SK-N-DZ (cell line): ENCODE measurements at regions not wholly inside any gene's neighbourhood (a gene's known extent, or its start where the extent isn't known, plus 50 kb on each side); places are given as distances from the start of the nearest gene placed in this dataset.
A peak's percentile ranks its signal among the peaks of the same experiment; 100 is the strongest.

Experiments used
- DNase-seq: peaks from one replicate; pipeline ENCODE4 v3.0.0-alpha.2; 2015; ENCODE audit warnings: low spot score

DNA sequence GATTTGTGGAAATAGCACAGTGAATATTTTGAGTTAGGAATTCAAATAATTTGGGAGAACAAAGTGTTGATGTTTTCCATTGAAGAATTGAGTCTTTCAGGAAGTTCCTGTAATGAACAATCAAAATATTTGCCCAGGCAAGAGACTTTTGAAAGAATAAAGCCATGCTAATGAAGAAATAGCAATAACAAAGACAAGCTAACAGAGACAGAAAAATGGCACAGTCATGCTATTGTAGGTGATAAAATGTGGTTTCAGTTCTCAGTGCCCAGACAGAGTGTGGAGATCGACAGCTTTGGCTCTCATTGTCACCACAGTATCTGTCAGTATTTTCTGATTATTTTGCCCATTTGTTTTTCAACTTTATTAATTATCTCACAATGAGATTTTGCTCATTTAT, 490.8 kb upstream of the PIK3C3 start:
- DNase-seq = no peak

- DNase-seq = no peak
Observed at GRCh38 chr18:41462946-41463345, 492.1 kb upstream of the PIK3C3 start.

GRCh38 chr18:41461114-41461513, 493.9 kb upstream of the PIK3C3 start:
- DNase-seq = no peak

DNA sequence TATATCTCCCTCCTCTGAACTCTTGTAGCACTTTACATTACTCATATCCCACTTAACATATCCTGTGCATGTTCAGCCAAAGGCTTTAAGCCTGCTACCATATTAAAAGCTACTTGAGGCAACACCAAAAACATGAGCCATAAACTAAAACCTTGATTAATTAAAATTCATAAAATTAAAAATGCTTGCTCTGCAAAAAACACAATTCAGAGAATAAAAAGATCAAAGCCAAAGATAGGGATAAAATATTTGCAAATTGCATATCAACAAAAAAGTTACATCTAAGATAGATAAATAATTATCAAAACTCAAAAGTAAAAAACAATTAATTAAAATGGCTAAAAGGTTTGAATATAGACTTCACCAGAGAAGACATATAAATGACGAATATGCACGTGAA, 495.4 kb upstream of the PIK3C3 start:
- DNase-seq = no peak

- DNase-seq = no peak
Observed at GRCh38 chr18:41458376-41458775, 496.7 kb upstream of the PIK3C3 start.

DNA sequence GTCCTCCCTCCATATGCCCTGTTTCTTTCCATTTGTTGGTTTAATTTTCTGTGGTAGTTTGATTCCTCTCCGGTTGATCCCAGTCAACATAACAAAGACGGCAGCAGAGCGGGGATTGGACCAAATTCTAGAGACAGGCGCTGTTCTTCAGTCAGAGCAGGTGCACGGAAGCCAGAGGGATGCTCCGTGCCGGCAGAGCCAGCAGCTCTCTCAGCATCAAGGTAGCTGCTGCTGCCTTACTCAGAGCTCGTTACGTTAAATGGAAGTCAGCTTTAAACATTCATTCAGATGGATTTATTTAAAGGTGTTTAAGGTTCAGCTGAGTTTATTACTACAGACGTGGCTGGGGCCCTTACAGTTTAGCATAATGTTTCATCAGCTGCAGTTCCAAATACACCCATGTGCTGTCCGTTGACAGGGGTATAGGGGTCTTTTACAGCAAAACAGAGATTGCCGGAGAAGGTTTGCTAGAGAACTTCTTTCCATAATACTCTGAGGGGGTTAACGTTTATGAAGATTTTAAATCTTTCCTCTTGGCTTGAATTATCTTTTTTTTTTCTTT, 497.2 kb upstream of the PIK3C3 start:
- no peak for DNase-seq

GRCh38 chr18:41456831-41457230, 498.2 kb upstream of the PIK3C3 start:
- no peak for DNase-seq

GRCh38 chr18:41449612-41450011, 505.4 kb upstream of the PIK3C3 start:
- DNase-seq = no peak

DNA sequence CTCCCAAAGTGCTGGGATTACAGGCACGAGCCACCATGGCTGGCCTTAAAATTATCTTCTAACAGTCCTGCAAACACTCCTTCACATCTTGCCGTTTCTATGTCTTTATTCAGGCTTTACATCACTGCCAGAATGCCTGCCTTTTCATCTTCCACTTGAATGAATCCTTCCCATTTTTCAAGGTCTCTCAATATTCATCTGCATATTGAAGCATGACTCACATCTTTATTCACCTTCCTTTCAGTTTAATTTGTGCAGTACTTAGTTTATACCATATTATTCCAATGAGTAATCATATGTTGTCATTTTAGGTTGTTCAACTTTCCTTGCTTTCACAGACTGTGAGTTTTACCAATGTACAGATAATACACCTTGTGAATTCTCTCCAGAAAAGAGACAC, 510.1 kb upstream of the PIK3C3 start:
- DNase-seq = no peak

- DNase-seq = no peak
Observed at GRCh38 chr18:41436772-41437171, 518.3 kb upstream of the PIK3C3 start.

DNA sequence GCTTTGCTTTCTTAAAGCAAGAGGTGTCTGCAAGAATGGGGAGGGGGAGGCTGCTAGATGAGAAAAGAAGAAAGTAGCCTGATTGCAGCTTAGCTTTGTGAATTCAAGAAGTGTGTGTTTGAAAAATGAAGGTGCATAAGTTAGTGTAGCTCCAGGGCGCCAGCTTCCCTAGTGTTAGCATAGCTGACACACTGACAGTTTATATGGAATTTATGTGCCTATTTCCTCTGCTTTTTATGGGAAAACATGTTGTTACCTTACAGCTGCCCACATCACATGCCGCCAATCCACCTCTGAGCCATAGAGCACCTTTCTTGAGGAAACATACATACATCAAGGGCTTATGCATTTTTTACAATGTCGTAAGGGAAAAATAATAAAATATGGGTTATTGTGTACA, 536.4 kb upstream of the PIK3C3 start:
- DNase-seq = no peak

- DNase-seq = no peak
Observed at GRCh38 chr18:41416044-41416443, 539.0 kb upstream of the PIK3C3 start.

GRCh38 chr18:41410006-41410405, 545.0 kb upstream of the PIK3C3 start:
- no peak for DNase-seq

- DNase-seq = no peak
Observed at GRCh38 chr18:41406834-41407233, 548.2 kb upstream of the PIK3C3 start.

DNA sequence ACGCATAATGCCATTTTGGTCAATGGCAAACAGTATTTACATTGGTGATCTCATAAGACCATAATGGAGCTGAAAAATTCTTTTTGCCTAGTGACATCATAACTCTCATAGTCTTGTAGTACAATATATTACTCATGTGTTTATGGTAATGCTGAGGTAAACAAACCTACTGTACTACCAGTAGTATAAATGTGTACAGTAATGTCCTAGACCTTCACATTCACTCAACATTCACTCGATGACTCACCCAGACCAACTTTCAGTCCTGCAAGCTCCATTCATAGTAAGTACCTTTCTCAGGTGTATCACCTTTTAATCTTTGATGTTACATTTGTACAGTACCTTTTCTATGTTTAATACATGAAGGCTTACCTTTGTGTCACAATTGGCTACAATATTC, 558.2 kb upstream of the PIK3C3 start:
- no peak for DNase-seq

GRCh38 chr18:41396211-41396610, 558.8 kb upstream of the PIK3C3 start:
- no peak for DNase-seq

GRCh38 chr18:41395695-41396094, 559.3 kb upstream of the PIK3C3 start:
- DNase-seq = no peak

DNA sequence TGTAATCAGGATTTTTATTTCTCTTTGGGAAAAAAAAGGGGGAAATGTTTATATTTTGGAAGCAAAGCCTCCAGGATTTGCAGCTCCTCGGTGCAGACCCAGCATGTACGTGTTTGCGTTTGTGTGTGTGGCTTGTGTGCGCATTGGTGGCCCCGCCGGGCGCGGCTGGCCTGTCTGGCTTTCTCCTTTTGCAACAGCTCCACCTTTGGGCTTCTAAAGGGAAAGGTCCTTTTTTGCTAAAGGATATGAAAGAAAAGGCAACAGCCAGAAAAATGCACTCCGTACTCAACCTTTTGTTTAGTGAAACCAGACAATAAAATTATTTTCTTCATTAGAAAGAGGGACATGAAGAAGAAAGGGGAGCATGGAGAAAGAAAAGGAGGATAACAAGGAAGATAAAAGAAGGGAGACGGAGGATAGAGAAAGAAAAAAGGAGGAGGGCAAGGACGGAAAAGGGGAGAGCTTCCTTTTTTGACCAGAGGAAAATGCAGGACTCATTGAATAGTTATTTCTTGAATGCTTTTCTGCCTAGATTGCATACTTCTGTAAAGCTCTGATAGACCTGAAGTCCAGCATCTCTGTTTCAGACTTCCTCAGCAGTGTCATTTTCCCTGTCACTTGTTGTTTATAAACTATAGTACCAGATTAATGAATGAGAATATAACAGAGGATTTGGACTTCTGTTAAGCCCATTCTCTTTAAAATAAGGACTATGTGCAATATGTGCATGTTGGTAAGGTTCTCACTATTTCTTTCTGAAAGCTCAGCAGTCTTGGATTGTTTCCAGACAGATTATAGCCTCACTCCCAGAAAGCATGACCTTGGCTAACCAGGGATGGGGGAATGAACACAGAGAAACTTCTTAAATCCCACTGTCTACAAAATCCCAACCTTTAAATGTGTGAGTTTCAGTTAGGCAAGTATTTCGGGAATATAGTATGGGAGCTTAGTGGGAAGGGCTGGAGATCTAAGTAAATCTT, 563.1 kb upstream of the PIK3C3 start:
- DNase-seq = peak; percentile 78

DNA sequence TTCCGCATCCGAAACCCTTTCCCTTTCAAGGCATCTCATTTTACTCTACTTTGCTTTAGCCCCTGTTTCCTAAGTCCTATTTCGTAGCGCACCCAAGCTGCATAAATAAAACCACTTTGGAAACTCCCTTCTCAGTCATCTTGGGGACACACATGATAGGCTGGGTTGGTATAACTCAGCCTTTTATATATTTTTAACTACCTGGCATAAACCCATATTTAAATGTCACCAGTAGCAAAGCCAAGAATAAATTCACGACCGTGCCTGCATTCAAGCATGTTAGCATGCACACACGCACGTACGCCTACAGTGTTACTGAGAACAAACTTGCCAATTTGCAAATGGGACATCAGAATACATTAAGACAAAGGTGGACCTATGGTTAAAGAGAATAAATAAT, 564.7 kb upstream of the PIK3C3 start:
- DNase-seq = no peak

DNA sequence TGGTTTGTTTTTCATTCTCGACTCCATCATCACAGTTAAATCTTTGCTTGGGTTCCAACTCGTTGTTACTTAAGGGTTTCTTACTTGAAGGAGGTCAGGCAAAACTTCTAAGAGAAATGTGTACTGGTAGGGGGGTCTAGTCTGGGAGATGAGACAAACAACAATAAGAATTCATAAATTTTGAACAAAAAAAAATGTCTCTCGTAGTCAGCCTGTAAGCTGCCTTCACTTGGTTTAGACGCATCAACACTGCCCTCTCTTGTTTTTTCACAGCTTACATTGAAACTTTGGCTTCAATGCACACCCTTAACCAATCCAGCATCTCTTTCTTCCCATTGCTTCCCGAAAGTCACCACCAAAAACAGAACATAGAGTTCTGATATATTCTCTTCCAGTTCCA, 576.4 kb upstream of the PIK3C3 start:
- DNase-seq = peak; percentile 47

GRCh38 chr18:41373612-41374011, 581.4 kb upstream of the PIK3C3 start:
- no peak for DNase-seq

- no peak for DNase-seq
Observed at GRCh38 chr18:41372046-41372665, 582.9 kb upstream of the PIK3C3 start.
